Left renal pelvis (tissue), 4 donors: ENCODE measurements at regions not wholly inside any gene's neighbourhood (a gene's known extent, or its start where the extent isn't known, plus 50 kb on each side); places are given as distances from the start of the nearest gene placed in this dataset.
"Not testable (repeated sequence)": the region's sequence is repeated elsewhere in the genome, so short reads cannot be mapped to it uniquely, and the experiment has no call there.

ENCODE experiments used
- DNase-seq, 4 donors: peaks; one replicate each; pipeline ENCODE4 v3.0.0-alpha.2; 2013; ENCODE audit warnings: low read depth in 4 of 4, low spot score in 3 of 4

- no peak for DNase-seq
These were observed 560.5 kb upstream of the NR5A2 start for GRCh38 chr1:199466961-199467360.

GRCh38 chr1:199472018-199472417 lies 555.5 kb upstream of the NR5A2 start:
- DNase-seq = no peak

GRCh38 chr1:199472978-199473377 lies 554.5 kb upstream of the NR5A2 start:
- DNase-seq = no peak

GRCh38 chr1:199474738-199475137 lies 552.8 kb upstream of the NR5A2 start:
- DNase-seq = no peak

- no peak for DNase-seq
These were observed 545.1 kb upstream of the NR5A2 start for GRCh38 chr1:199482426-199482825.

GRCh38 chr1:199489594-199489993 lies 537.9 kb upstream of the NR5A2 start:
- no peak for DNase-seq

GRCh38 chr1:199490769-199491527 lies 536.6 kb upstream of the NR5A2 start:
- DNase-seq = no peak

GRCh38 chr1:199495432-199495831 lies 532.1 kb upstream of the NR5A2 start:
- no peak for DNase-seq

GRCh38 chr1:199498802-199499201 lies 528.7 kb upstream of the NR5A2 start:
- not testable (repeated sequence) for DNase-seq

- no peak for DNase-seq
These were observed 519.4 kb upstream of the NR5A2 start for GRCh38 chr1:199508072-199508471.

- no peak for DNase-seq
These were observed 518.9 kb upstream of the NR5A2 start for GRCh38 chr1:199508653-199509052.

- DNase-seq = no peak
These were observed 518.1 kb upstream of the NR5A2 start for GRCh38 chr1:199509456-199509855.

- DNase-seq = no peak
These were observed 517.2 kb upstream of the NR5A2 start for GRCh38 chr1:199510314-199510713.

- peak; percentile 8 to 42 (median 28) for DNase-seq
These were observed 515.3 kb upstream of the NR5A2 start for GRCh38 chr1:199512037-199512710.

GRCh38 chr1:199515261-199515660 lies 512.2 kb upstream of the NR5A2 start:
- DNase-seq = no peak

GRCh38 chr1:199522338-199522737 lies 505.2 kb upstream of the NR5A2 start:
- no peak for DNase-seq

GRCh38 chr1:199522936-199523335 lies 504.6 kb upstream of the NR5A2 start:
- DNase-seq = no peak

GRCh38 chr1:199529324-199529723 lies 498.2 kb upstream of the NR5A2 start:
- DNase-seq = no peak

GRCh38 chr1:199533361-199533760 lies 494.1 kb upstream of the NR5A2 start:
- not testable (repeated sequence) for DNase-seq

GRCh38 chr1:199545780-199546179 lies 481.7 kb upstream of the NR5A2 start:
- DNase-seq = no peak

GRCh38 chr1:199546323-199546722 lies 481.2 kb upstream of the NR5A2 start:
- no peak for DNase-seq

- DNase-seq = no peak
These were observed 478.1 kb upstream of the NR5A2 start for GRCh38 chr1:199549421-199549820.
